SK-N-SH (cell line): ENCODE measurements at regions not wholly inside any gene's neighbourhood (a gene's known extent, or its start where the extent isn't known, plus 50 kb on each side); places are given as distances from the start of the nearest gene placed in this dataset.

Experiments
- CTCF ChIA-PET: fragments of 300-600, 350-600 bp; formaldehyde crosslinking; extraction: SDS; loops from one replicate; lab custom pipeline; 2021; lab: Yijun Ruan, JAX
- POLR2A ChIA-PET: fragments of 350-600 bp; sonication (Branson Sonifier 250); formaldehyde crosslinking; extraction: SDS; loops from one replicate; lab custom pipeline; 2020; ENCODE audit warnings: antibody characterized with exemption, inconsistent platforms; lab: Yijun Ruan, JAX
- DNase-seq: peaks from one replicate; pipeline ENCODE4 v3.0.0; 2012
- H2AFZ ChIP-seq: fragments of 200-600 bp; sonication (generic); 2 replicates; pipeline ENCODE4 v1.8.1; 2016; ENCODE audit warnings: antibody characterized with exemption, mild to moderate bottlenecking, low read depth
- H3F3A ChIP-seq: fragments of 200-600 bp; sonication (generic); replicated peaks from 2 replicates; pipeline ENCODE3; 2016; ENCODE audit warnings: antibody characterized with exemption, mild to moderate bottlenecking; ENCODE audit not compliant: insufficient read depth
- H3K27ac ChIP-seq, 2 experiments: fragments of 200-500 bp in 1 of 2; fragments of 200-600 bp in 1 of 2; sonication (Bioruptor generic) in 1 of 2; sonication (generic), shearing (Covaris generic) in 1 of 2; 2 replicates each; pipeline versions ENCODE4 v1.5.1 to v1.6.1; 2014 to 2016; ENCODE audit warnings: low read depth in 2 of 2, inconsistent platforms in 1 of 2, low read length in 1 of 2, mild to moderate bottlenecking in 1 of 2, mixed read lengths in 1 of 2
- H3K27me3 ChIP-seq: fragments of 200-600 bp; sonication (generic), shearing (Covaris generic); 2 replicates; pipeline ENCODE4 v1.6.1; 2016; ENCODE audit warnings: mixed run types; ENCODE audit not compliant: insufficient read depth
- H3K36me3 ChIP-seq, 2 experiments: fragments of 200-500 bp in 1 of 2; fragments of 200-600 bp in 1 of 2; sonication (Bioruptor generic) in 1 of 2; sonication (generic) in 1 of 2; replicated peaks in 1 of 2; 2 replicates each; pipeline versions ENCODE3 to v1.5.1; 2014 to 2016; ENCODE audit warnings: low read length in 1 of 2, mild to moderate bottlenecking in 1 of 2; ENCODE audit not compliant: insufficient read depth in 2 of 2, control insufficient read depth in 1 of 2
- H3K4me1 ChIP-seq, 2 experiments: fragments of 200-500 bp in 1 of 2; fragments of 200-600 bp in 1 of 2; sonication (Bioruptor generic) in 1 of 2; sonication (generic), shearing (Covaris generic) in 1 of 2; 2 replicates each; pipeline versions ENCODE4 v1.5.1 to v1.6.1; 2014 to 2016; ENCODE audit warnings: low read depth in 1 of 2, low read length in 1 of 2, mixed run types in 1 of 2; ENCODE audit not compliant: insufficient read depth in 2 of 2, control insufficient read depth in 1 of 2
- H3K4me2 ChIP-seq: fragments of 200-600 bp; sonication (generic), shearing (Covaris generic); 2 replicates; pipeline ENCODE4 v1.6.1; 2017; ENCODE audit warnings: mixed run types
- H3K4me3 ChIP-seq, 2 experiments: fragments of 200-500 bp in 1 of 2; fragments of 200-600 bp in 1 of 2; sonication (Bioruptor generic) in 1 of 2; sonication (generic), shearing (Covaris generic) in 1 of 2; 2 replicates each; pipeline versions ENCODE4 v1.5.1 to v1.8.1; 2014 to 2016; ENCODE audit warnings: low read depth in 2 of 2, inconsistent platforms in 1 of 2, low read length in 1 of 2, mild to moderate bottlenecking in 1 of 2, mixed read lengths in 1 of 2, moderate library complexity in 1 of 2
- H3K79me2 ChIP-seq: fragments of 200-600 bp; sonication (generic); 2 replicates; pipeline ENCODE4 v1.8.1; 2017; ENCODE audit warnings: mild to moderate bottlenecking; ENCODE audit not compliant: insufficient read depth
- H3K9ac ChIP-seq: fragments of 200-600 bp; sonication (generic); 2 replicates; pipeline ENCODE4 v1.6.1; 2017; ENCODE audit warnings: mixed run types
- H3K9me2 ChIP-seq: fragments of 200-600 bp; sonication (generic); 2 replicates; pipeline ENCODE4 v1.6.1; 2017; ENCODE audit warnings: mixed run types
- H3K9me3 ChIP-seq: fragments of 200-600 bp; sonication (generic); 2 replicates; pipeline ENCODE4 v1.6.1; 2017; ENCODE audit warnings: mixed run types, mild to moderate bottlenecking, moderate library complexity
- H4K20me1 ChIP-seq: fragments of 200-600 bp; sonication (generic); 2 replicates; pipeline ENCODE4 v1.6.1; 2017; ENCODE audit warnings: mild to moderate bottlenecking, mixed run types; ENCODE audit not compliant: insufficient read depth
- ELF1 ChIP-seq: IDR thresholded peaks from 2 replicates; pipeline ENCODE4 v1.4.0; 2012
- EZH2phosphoT487 ChIP-seq: fragments of 200-600 bp; sonication (generic); IDR thresholded peaks from 2 replicates; pipeline ENCODE4 v1.6.1; 2017; ENCODE audit warnings: low read depth, mixed run types, mild to moderate bottlenecking, antibody characterized with exemption, moderate library complexity, borderline replicate concordance
- FOSL2 ChIP-seq: IDR thresholded peaks from 2 replicates; pipeline ENCODE4 v1.4.0; 2012; ENCODE audit warnings: low read depth, mild to moderate bottlenecking, moderate library complexity, borderline replicate concordance
- FOXJ3 ChIP-seq: sonication (generic); formaldehyde crosslinking; IDR thresholded peaks from 2 replicates; pipeline ENCODE4 v1.5.1; 2020; ENCODE audit warnings: mild to moderate bottlenecking, missing genetic modification reagents
- FOXM1 ChIP-seq: IDR thresholded peaks from 2 replicates; pipeline ENCODE4 v1.4.0; 2012; ENCODE audit warnings: low read depth, mild to moderate bottlenecking
- GABPA ChIP-seq: IDR thresholded peaks from 2 replicates; pipeline ENCODE4 v1.4.0; 2012; ENCODE audit warnings: low read depth, mild to moderate bottlenecking
- GATA2 ChIP-seq: sonication (generic); formaldehyde crosslinking; IDR thresholded peaks from 2 replicates; pipeline ENCODE4 v1.5.0; 2020; ENCODE audit warnings: mild to moderate bottlenecking, missing genetic modification reagents
- JUND ChIP-seq: IDR thresholded peaks from 2 replicates; pipeline ENCODE4 v1.4.0; 2012
- MEF2A ChIP-seq: IDR thresholded peaks from 2 replicates; pipeline ENCODE4 v1.4.0; 2012; ENCODE audit warnings: low read depth, borderline replicate concordance
- MXI1 ChIP-seq: IDR thresholded peaks from 2 replicates; pipeline ENCODE4 v1.6.1; 2012; ENCODE audit warnings: mild to moderate bottlenecking, low read depth, low read length, improper control_type of control experiment
- NFIC ChIP-seq: IDR thresholded peaks from 2 replicates; pipeline ENCODE4 v1.4.0; 2012; ENCODE audit warnings: borderline replicate concordance
- NRF1 ChIP-seq: IDR thresholded peaks from 2 replicates; pipeline ENCODE4 v1.6.1; 2012; ENCODE audit warnings: low read depth, mild to moderate bottlenecking, low read length
- POLR2AphosphoS5 ChIP-seq: IDR thresholded peaks from 2 replicates; pipeline ENCODE4 v1.6.1; 2012; ENCODE audit warnings: low read depth, low read length
- RAD21 ChIP-seq: IDR thresholded peaks from 2 replicates; pipeline ENCODE4 v1.6.1; 2012; ENCODE audit warnings: mild to moderate bottlenecking, low read length
- RCOR1 ChIP-seq: fragments of 150-350 bp; IDR thresholded peaks from 2 replicates; pipeline ENCODE4 v1.6.1; 2017; ENCODE audit warnings: antibody characterized with exemption, low read length
- RFX5 ChIP-seq: IDR thresholded peaks from 2 replicates; pipeline ENCODE4 v1.6.1; 2012; ENCODE audit warnings: mild to moderate bottlenecking, improper control_type of control experiment, low read length
- RXRA ChIP-seq: IDR thresholded peaks from 2 replicates; pipeline ENCODE4 v1.4.0; 2012; ENCODE audit warnings: low read depth, mild to moderate bottlenecking, borderline replicate concordance
- SIN3A ChIP-seq: IDR thresholded peaks from 2 replicates; pipeline ENCODE4 v1.6.1; 2012; ENCODE audit warnings: low read depth, mild to moderate bottlenecking, low read length, moderate library complexity, borderline replicate concordance
- SMC3 ChIP-seq: IDR thresholded peaks from 2 replicates; pipeline ENCODE4 v1.6.1; 2012; ENCODE audit warnings: low read depth, low read length, improper control_type of control experiment
- TAF1 ChIP-seq: IDR thresholded peaks from 2 replicates; pipeline ENCODE4 v1.6.1; 2012; ENCODE audit warnings: low read depth, mild to moderate bottlenecking, low read length, moderate library complexity, borderline replicate concordance
- TCF12 ChIP-seq: IDR thresholded peaks from 2 replicates; pipeline ENCODE4 v1.4.0; 2012
- TEAD4 ChIP-seq: IDR thresholded peaks from 2 replicates; pipeline ENCODE4 v1.4.0; 2012; ENCODE audit warnings: mild to moderate bottlenecking, borderline replicate concordance; ENCODE audit not compliant: insufficient read depth
- WGBS: methylation state at CpG from one replicate; pipeline ENCODE4 v1.1.6; 2017; ENCODE audit warnings: low lambda C conversion rate; 5-methylcytosine and 5-hydroxymethylcytosine counted together
- TF ChIP-seq, protein P1 (sequence below): IDR thresholded peaks from 2 replicates; pipeline ENCODE4 v1.4.0; 2012; ENCODE audit warnings: low read depth, borderline replicate concordance
- TF ChIP-seq, protein P2 (sequence below): IDR thresholded peaks from 2 replicates; pipeline ENCODE4 v1.4.0; 2012; ENCODE audit warnings: low read depth
- TF ChIP-seq, protein P3 (sequence below): IDR thresholded peaks from 2 replicates; pipeline ENCODE4; 2012
- TF ChIP-seq, protein P4 (sequence below): fragments of 200-600 bp; sonication (generic); IDR thresholded peaks from 2 replicates; pipeline ENCODE4 v1.6.1; 2017; ENCODE audit warnings: antibody characterized with exemption, mild to moderate bottlenecking, moderate library complexity

DNA sequence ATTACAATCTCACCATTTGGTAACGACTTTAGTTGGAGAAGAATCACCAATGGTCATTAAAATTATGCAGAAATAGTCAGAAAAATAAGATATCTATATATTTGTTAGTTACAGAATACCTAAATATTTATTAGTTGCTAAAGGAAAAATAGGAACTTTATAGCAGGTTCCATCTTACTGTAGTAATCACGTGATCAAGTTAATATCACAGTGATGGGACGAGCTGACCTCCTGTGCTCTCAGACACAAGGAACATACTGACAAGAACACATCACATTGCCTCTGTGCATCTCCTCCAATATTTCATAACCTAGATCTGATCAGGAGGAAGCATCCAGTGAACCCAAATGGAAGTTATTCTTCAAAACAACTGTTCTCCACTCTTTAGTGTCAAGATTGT, 215.3 kb downstream of the GALR1 start:
- Histone ChIP-seq H2AFZ (no peak overlapping the region), H3F3A (no peaks in the 10 kb centered on the region), H3K4me1 (peaks cover 0 to 2% of the 10 kb centered on the region in 2 experiments; a peak in 1 of 4 replicates), H4K20me1 (no peaks in the 10 kb centered on the region), H3K9ac (no peak overlapping the region), H3K9me2 (no peaks in the 10 kb centered on the region), H3K36me3 (no peaks in the 10 kb centered on the region), H3K27ac (no peak overlapping the region), H3K4me2 (no peak overlapping the region), H3K4me3 (no peak overlapping the region), H3K9me3 (peaks cover 3% of the 10 kb centered on the region; the same call in 1 of the 2 replicates), H3K27me3 (no peaks in the 10 kb centered on the region), H3K79me2 (no peaks in the 10 kb centered on the region)
- ChIA-PET POLR2A (no interaction called here), CTCF (no interaction called here)
- DNase-seq = no peak
- 7% methylated on average over 3 of the region's 3 CpGs for WGBS
- no peak for TF ChIP-seq SMC3
- TF ChIP-seq TAF1 = no peak
- no peak for TF ChIP-seq GABPA
- TF ChIP-seq RAD21 = no peak
- TF ChIP-seq EZH2phosphoT487 = no peak
- TF ChIP-seq, protein P1, sequence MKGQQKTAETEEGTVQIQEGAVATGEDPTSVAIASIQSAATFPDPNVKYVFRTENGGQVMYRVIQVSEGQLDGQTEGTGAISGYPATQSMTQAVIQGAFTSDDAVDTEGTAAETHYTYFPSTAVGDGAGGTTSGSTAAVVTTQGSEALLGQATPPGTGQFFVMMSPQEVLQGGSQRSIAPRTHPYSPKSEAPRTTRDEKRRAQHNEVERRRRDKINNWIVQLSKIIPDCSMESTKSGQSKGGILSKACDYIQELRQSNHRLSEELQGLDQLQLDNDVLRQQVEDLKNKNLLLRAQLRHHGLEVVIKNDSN = no peak
- TF ChIP-seq NRF1 = no peak
- no peak for TF ChIP-seq FOXJ3 (CRISPR knock-in tag)
- TF ChIP-seq RFX5 = no peak
- no peak for TF ChIP-seq ELF1
- no peak for TF ChIP-seq TCF12
- TF ChIP-seq POLR2AphosphoS5 = no peak
- TF ChIP-seq, protein P2, sequence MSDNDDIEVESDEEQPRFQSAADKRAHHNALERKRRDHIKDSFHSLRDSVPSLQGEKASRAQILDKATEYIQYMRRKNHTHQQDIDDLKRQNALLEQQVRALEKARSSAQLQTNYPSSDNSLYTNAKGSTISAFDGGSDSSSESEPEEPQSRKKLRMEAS = no peak
- no peak for TF ChIP-seq JUND
- TF ChIP-seq GATA2 = no peak
- no peak for TF ChIP-seq RXRA
- no peak for TF ChIP-seq MEF2A
- TF ChIP-seq, protein P3, sequence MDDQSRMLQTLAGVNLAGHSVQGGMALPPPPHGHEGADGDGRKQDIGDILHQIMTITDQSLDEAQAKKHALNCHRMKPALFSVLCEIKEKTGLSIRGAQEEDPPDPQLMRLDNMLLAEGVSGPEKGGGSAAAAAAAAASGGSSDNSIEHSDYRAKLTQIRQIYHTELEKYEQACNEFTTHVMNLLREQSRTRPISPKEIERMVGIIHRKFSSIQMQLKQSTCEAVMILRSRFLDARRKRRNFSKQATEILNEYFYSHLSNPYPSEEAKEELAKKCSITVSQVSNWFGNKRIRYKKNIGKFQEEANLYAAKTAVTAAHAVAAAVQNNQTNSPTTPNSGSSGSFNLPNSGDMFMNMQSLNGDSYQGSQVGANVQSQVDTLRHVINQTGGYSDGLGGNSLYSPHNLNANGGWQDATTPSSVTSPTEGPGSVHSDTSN = no peak

DNA sequence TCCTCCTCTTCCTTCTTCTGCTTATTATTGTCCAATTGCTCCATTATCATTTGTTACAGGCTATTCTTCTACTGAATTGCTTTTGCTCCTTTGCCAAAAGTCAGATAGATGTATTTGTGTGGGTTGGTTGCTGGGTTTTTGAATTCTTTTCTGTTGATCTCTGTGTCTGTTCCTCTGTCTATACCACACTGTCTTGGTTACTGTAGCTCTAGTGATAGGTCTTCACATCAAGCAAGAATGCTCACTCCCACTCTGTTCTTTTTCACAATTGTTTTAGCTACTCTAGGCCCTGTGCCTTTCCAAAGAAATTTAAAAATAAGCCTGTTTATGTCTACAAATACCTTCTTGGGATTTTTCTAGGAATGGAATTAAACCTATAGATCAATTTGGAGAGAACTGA, 217.2 kb downstream of the GALR1 start:
- H4K20me1 ChIP-seq = no peaks in the 10 kb centered on the region
- H3K36me3 ChIP-seq = no peaks in the 10 kb centered on the region
- H3F3A ChIP-seq = no peaks in the 10 kb centered on the region
- POLR2A ChIA-PET = no interaction called here
- no peak for DNase-seq
- H2AFZ ChIP-seq = no peak overlapping the region
- no peaks in the 10 kb centered on the region for H3K27me3 ChIP-seq
- no peaks in the 10 kb centered on the region for H3K79me2 ChIP-seq
- H3K9ac ChIP-seq = no peak overlapping the region
- H3K9me3 ChIP-seq = peaks cover 3% of the 10 kb centered on the region; the same call in 1 of the 2 replicates
- H3K4me1 ChIP-seq = no peaks in the 10 kb centered on the region; a peak in 1 of 4 replicates
- no peaks in the 10 kb centered on the region for H3K9me2 ChIP-seq
- no peak overlapping the region for H3K4me2 ChIP-seq
- CTCF ChIA-PET = no interaction called here
- no peak overlapping the region for H3K27ac ChIP-seq
- H3K4me3 ChIP-seq = no peak overlapping the region
- no peak for TF ChIP-seq RCOR1
- no peak for TF ChIP-seq POLR2AphosphoS5
- no peak for TF ChIP-seq TCF12
- TF ChIP-seq MXI1 = no peak
- no peak for TF ChIP-seq NFIC
- no peak for TF ChIP-seq FOXM1
- no peak for TF ChIP-seq TEAD4
- TF ChIP-seq RAD21 = no peak
- TF ChIP-seq FOSL2 = no peak
- no peak for TF ChIP-seq GABPA
- no peak for TF ChIP-seq FOXJ3 (CRISPR knock-in tag)
- no peak for TF ChIP-seq RXRA
- no peak for TF ChIP-seq SMC3
- no peak for TF ChIP-seq ELF1
- no peak for TF ChIP-seq JUND
- TF ChIP-seq, protein P4, sequence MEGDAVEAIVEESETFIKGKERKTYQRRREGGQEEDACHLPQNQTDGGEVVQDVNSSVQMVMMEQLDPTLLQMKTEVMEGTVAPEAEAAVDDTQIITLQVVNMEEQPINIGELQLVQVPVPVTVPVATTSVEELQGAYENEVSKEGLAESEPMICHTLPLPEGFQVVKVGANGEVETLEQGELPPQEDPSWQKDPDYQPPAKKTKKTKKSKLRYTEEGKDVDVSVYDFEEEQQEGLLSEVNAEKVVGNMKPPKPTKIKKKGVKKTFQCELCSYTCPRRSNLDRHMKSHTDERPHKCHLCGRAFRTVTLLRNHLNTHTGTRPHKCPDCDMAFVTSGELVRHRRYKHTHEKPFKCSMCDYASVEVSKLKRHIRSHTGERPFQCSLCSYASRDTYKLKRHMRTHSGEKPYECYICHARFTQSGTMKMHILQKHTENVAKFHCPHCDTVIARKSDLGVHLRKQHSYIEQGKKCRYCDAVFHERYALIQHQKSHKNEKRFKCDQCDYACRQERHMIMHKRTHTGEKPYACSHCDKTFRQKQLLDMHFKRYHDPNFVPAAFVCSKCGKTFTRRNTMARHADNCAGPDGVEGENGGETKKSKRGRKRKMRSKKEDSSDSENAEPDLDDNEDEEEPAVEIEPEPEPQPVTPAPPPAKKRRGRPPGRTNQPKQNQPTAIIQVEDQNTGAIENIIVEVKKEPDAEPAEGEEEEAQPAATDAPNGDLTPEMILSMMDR = no peak
- TF ChIP-seq NRF1 = no peak
- TF ChIP-seq SIN3A = no peak
- TF ChIP-seq EZH2phosphoT487 = no peak
- TF ChIP-seq, protein P2 = no peak
